CD4-positive, alpha-beta T cell (primary cell): ENCODE measurements at regions not wholly inside any gene's neighbourhood (a gene's known extent, or its start where the extent isn't known, plus 50 kb on each side); places are given as distances from the start of the nearest gene placed in this dataset.

Source experiments
- ATAC-seq: fragments of 200-7000 bp; cut with Tn5 transposase; one replicate; pipeline ENCODE4 v1.10.0; 2022; ENCODE audit warnings: mild to moderate bottlenecking; ENCODE audit not compliant: poor library complexity
- CTCF ChIA-PET: fragments of 350-600 bp; sonication (Branson Sonifier 250); formaldehyde crosslinking; loops from one replicate; lab custom pipeline; 2021; ENCODE audit warnings: antibody characterized with exemption, inconsistent platforms; lab: Charles Lee
- POLR2A ChIA-PET: fragments of 350-600 bp; sonication (Branson Sonifier 250); formaldehyde crosslinking; loops from one replicate; lab custom pipeline; 2021; ENCODE audit warnings: antibody characterized with exemption, inconsistent platforms; lab: Charles Lee
- DNase-seq, 14 experiments: peaks; one replicate each; pipeline ENCODE4 v3.0.0-alpha.2; 2013 to 2020; ENCODE audit warnings: mixed read lengths in 2 of 14
- H3K27ac ChIP-seq, 2 donors: one replicate each; pipeline versions ENCODE4 v1.5.1 to v1.7.0; 2013; ENCODE audit warnings: low read length in 2 of 2, low read depth in 1 of 2, mild to moderate bottlenecking in 1 of 2
- H3K27me3 ChIP-seq, 2 experiments: 1 replicate in 1 of 2; 2 replicates in 1 of 2; pipeline versions ENCODE4 v1.6.1 to v1.7.0; 2013; ENCODE audit warnings: low read length in 2 of 2, control low read depth in 1 of 2, mild to moderate bottlenecking in 1 of 2, moderate library complexity in 1 of 2; ENCODE audit not compliant: insufficient read depth in 2 of 2, control insufficient read depth in 1 of 2
- H3K36me3 ChIP-seq: one replicate; pipeline ENCODE4 v1.6.1; 2013; ENCODE audit warnings: low read length, control low read depth; ENCODE audit not compliant: insufficient read depth
- H3K4me1 ChIP-seq: one replicate; pipeline ENCODE4 v1.6.1; 2013; ENCODE audit warnings: low read length, control low read depth; ENCODE audit not compliant: insufficient read depth
- H3K4me3 ChIP-seq: one replicate; pipeline ENCODE4 v1.5.1; 2013; ENCODE audit warnings: mild to moderate bottlenecking, low read length, moderate library complexity
- H3K9me3 ChIP-seq, 2 experiments: 1 replicate in 1 of 2; 2 replicates in 1 of 2; pipeline versions ENCODE4 v1.6.1 to v1.7.0; 2013; ENCODE audit warnings: low read length in 2 of 2, mild to moderate bottlenecking in 2 of 2, control low read depth in 1 of 2, moderate library complexity in 1 of 2; ENCODE audit not compliant: control insufficient read depth in 1 of 2, insufficient read depth in 1 of 2
- H3K27ac Mint-ChIP-seq: one replicate; pipeline ENCODE4 v1.8.0; 2020; ENCODE audit warnings: mixed read lengths
- H3K27me3 Mint-ChIP-seq: one replicate; pipeline ENCODE4 v1.8.0; 2021; ENCODE audit warnings: mixed read lengths
- H3K36me3 Mint-ChIP-seq: one replicate; pipeline ENCODE4 v1.8.0; 2021; ENCODE audit warnings: low read depth, mixed read lengths
- H3K4me1 Mint-ChIP-seq: one replicate; pipeline ENCODE4 v1.8.0; 2021; ENCODE audit warnings: low read depth, mixed read lengths
- H3K4me3 Mint-ChIP-seq: one replicate; pipeline ENCODE4 v1.8.0; 2020; ENCODE audit warnings: mild to moderate bottlenecking, mixed read lengths
- H3K9me3 Mint-ChIP-seq: one replicate; pipeline ENCODE4 v1.8.0; 2020; ENCODE audit warnings: mixed read lengths
- CTCF ChIP-seq: fragments of 200-600 bp; IDR thresholded peaks from one replicate; pipeline ENCODE4 v1.8.0; 2022; ENCODE audit warnings: antibody characterized with exemption, mild to moderate bottlenecking
- intact Hi-C, 2 experiments: fragments of 100-400 bp; cut with DNase I in 1 of 2; cut with micrococcal nuclease in 1 of 2; formaldehyde crosslinking; loops; one replicate each; pipeline versions ENCODE4 v1.15.1 to v1.9.0; 2023 to 2025; cut with DNase I, micrococcal nuclease

GRCh38 chr7:157077021-157077420 lies 61.7 kb upstream of the UBE3C start:
- intact Hi-C loops = no loop called here
- Histone ChIP-seq H3K27me3 (peaks cover 31 to 48% of the 10 kb centered on the region in 2 experiments), H3K4me3 (no peak overlapping the region), H3K4me1 (no peaks in the 10 kb centered on the region), H3K36me3 (no peaks in the 10 kb centered on the region), H3K9me3 (peaks cover 0 to 28% of the 10 kb centered on the region in 2 experiments), H3K27ac (no peak overlapping the region)
- ATAC-seq = no peak
- DNase-seq = no peak
- H3K9me3 Mint-ChIP-seq = no peaks in the 10 kb centered on the region
- ChIA-PET POLR2A (no interaction called here), CTCF (no interaction called here)
- no peaks in the 10 kb centered on the region for H3K4me1 Mint-ChIP-seq
- H3K27ac Mint-ChIP-seq = no peak overlapping the region
- peaks cover 69% of the 10 kb centered on the region for H3K27me3 Mint-ChIP-seq
- H3K36me3 Mint-ChIP-seq = no peaks in the 10 kb centered on the region
- no peak for TF ChIP-seq CTCF
- H3K4me3 Mint-ChIP-seq = no peak overlapping the region

DNA sequence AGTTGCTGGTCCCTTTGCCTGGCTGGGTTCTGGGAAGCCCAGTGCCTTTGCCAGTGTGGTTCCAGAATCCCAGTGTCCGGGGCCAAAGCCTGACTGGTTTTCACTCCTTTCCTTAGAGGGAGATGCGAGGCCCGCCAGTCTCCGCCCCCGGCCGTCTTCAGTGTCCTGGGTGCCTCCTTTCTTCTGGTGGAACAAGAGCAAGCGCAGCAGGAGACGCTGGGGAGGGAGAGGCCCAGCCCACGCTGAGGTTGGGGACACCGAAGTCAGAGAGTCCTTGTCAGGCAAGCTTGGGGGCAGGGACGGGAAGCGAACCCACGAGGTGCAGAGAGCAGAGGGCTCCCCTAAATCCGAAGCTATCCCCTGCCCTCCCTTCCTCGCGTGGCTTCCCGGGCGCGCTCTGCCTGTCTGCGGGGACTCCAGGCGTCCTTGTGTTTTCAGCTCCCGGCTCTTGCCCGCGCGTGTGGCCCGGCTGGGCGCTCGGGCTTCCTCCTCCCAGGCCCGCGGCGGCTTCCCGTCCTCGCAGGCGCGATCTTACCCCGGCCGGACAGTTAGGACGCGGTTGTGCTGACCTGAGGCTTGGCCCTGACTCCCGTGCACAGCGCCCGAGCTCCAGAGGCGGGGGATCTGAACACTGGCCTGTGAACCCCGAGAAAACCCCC lies 60.6 kb upstream of the UBE3C start:
- Mint-ChIP-seq H3K4me3 (no peak overlapping the region), H3K27ac (no peak overlapping the region), H3K9me3 (peaks cover 3% of the 10 kb centered on the region), H3K36me3 (no peaks in the 10 kb centered on the region), H3K27me3 (peaks cover 71% of the 10 kb centered on the region), H3K4me1 (no peaks in the 10 kb centered on the region)
- Histone ChIP-seq H3K4me1 (no peaks in the 10 kb centered on the region), H3K27me3 (peaks cover 24 to 46% of the 10 kb centered on the region in 2 experiments), H3K4me3 (no peak overlapping the region), H3K9me3 (peaks cover 0 to 27% of the 10 kb centered on the region in 2 experiments), H3K27ac (no peak overlapping the region), H3K36me3 (no peaks in the 10 kb centered on the region)
- ATAC-seq (no peak), DNase-seq (no peak)
- ChIA-PET POLR2A (interaction anchor here (0.7 kb wide), 1 partner anchor 102 kb away, joined by 3 read pairs; no protein-coding TSS in a partner anchor), CTCF (no interaction called here)
- intact Hi-C loops = no loop called here
- TF ChIP-seq CTCF = no peak

DNA sequence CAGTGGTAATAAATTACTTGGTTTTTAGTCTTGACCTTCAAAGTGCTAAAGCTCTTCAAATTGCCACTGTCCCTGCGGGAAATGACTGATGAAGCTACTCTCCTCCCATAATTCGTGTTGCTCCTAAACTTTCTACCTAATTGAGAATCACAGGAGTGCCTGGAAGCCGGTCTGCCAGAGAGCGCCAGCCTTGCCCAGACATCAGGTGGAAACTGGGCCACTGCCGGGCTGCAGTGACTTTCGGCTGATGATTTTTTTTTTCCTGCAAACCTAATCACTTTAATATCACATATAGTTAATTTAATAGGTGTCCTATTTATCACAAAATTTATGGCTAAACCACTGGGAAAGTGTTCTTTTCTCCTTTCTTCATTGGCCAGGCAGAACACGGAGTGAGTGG lies 59.6 kb upstream of the UBE3C start:
- Histone ChIP-seq H3K27me3 (peaks cover 22 to 46% of the 10 kb centered on the region in 2 experiments), H3K9me3 (peaks cover 3 to 33% of the 10 kb centered on the region in 2 experiments), H3K4me1 (no peaks in the 10 kb centered on the region), H3K4me3 (no peak overlapping the region), H3K36me3 (no peaks in the 10 kb centered on the region), H3K27ac (no peak overlapping the region)
- Mint-ChIP-seq H3K36me3 (no peaks in the 10 kb centered on the region), H3K4me1 (no peaks in the 10 kb centered on the region), H3K27me3 (peaks cover 62% of the 10 kb centered on the region), H3K9me3 (peaks cover 6% of the 10 kb centered on the region), H3K27ac (no peak overlapping the region), H3K4me3 (no peak overlapping the region)
- DNase-seq (no peak), ATAC-seq (no peak)
- ChIA-PET POLR2A (no interaction called here), CTCF (no interaction called here)
- TF ChIP-seq CTCF = no peak
- intact Hi-C loops = no loop called here
